Amniotic stem cell (primary cell): ENCODE measurements at regions not wholly inside any gene's neighbourhood (a gene's known extent, or its start where the extent isn't known, plus 50 kb on each side); places are given as distances from the start of the nearest gene placed in this dataset.

Source experiments
- DNase-seq: peaks from one replicate; lab custom pipeline; 2025; lab: John Stamatoyannopoulos, UW

DNA sequence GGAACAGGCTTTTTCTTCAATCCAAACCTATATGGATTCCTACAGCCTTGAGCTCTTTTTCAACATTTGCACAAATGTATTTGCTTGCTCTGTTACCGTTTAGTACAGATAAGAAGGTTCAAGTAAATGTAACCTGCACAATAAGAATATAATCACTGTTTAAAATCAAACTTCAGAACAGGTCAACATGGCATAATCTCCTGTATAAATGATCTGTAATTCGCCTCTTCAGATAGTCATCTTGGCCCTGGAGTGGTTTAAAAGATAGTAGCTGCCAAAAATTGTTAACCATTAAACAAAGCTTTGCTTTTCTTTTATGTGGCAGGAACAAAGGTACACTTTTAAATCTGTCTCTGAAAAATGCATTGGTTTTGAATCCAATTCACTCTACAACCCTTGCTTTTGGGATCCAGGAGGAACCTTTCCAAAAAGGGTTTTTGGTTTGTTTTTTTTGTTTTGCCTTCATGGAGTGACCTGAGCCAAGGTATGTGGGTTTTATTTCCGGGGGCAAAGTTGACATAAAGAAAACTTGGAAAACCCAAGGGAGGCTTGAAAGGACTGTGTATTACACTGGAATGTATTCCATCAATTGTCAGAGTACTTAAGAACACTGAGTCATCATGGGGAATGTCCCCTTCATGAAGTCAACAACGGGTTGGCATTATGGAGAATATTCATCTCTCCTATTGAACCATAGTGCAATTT lies 210.4 kb upstream of the HCCS start:
- DNase-seq, result no peak

DNA sequence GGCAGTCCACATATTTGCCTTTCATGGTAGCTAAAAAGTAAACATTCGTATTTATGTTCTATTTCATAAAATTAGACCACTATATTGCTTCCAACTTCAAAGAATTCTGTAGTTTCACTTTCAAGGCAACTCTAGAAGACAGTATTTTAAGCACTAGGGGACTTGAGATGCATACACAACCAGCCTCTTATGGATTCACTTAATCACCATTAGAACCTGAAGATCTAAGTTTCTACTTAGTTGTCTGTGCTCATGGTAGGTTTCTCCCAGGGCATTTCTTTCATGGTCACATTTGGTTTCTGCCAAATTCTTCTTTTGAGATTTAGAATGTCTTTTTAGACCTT lies 209.9 kb upstream of the HCCS start:
- no peak for DNase-seq

DNA sequence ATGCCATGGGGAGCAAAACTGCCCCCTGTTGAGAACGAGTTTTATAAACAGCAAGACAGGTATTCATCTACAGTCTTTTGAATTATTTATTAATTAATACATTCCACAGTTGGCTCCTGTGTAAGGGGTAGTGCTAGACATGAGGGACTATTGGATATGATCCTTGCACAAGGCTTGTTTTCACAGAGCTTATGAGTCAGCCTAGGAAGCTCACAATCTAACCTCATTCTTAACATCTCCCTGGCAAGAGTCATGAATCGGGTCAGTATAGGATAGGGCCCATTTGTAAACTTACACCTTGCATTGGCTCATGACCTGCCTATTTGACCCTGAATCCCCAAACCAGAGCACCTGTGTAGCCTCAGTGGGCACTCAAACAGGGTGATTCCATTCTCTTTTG lies 209.1 kb upstream of the HCCS start:
- DNase-seq, result no peak

DNA sequence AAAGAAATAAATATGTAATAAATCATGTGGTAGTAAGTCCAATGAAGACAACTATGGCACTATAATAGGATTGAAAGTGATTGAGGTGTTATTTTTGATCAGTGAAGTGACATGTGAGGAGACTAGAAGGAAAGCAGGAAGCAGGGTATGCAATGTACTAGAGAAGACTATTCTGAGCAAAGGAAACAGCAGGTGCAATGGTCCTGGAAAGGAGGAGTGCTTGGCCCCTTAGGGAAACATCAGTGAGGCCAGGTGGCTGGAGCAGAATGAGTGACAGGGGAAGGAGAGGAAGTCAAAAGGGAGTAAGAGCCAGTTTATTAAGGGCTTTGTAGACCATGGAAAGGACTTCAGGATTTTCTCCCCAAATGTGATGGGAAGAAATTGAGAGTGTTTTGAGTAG lies 207.6 kb upstream of the HCCS start:
- no peak for DNase-seq

DNA sequence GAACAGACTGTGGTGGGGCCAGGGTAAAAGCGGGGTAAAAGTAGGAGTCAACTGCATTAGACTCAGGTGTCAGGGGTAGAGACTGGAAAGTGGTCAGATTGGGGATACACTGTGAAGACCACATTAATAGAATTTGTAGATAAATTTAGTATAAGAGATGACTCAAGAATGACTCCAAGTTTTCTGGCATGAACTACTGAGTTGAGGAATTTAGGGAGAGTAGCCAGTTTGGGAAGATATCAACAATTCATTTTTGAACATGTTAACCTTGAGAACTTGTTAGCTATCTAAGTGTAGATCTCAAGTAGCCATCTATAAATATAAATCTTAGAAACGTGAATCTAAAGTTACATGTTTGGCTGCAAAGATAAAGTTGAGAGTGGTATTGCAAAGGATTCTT lies 206.9 kb upstream of the HCCS start:
- DNase-seq, result no peak

DNA sequence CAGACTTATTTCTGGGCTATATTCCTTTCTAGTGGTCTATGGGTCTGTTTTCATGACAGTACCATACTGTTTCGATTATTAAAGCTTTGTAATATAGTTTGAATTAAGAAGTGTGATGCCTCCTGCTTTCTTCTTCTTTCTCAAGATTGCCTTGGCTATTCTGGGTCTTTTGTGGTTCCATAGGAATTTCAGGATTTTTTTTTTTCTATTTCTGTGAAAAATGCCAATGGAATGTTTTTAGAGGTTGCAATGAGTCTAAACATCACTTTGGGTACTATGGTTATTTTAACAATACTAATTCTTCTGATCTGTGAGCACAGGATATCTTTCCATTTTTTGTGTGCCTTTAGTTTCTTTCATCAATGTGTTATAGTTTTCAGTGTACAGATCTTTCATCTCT lies 204.3 kb upstream of the HCCS start:
- DNase-seq, result no peak

DNA sequence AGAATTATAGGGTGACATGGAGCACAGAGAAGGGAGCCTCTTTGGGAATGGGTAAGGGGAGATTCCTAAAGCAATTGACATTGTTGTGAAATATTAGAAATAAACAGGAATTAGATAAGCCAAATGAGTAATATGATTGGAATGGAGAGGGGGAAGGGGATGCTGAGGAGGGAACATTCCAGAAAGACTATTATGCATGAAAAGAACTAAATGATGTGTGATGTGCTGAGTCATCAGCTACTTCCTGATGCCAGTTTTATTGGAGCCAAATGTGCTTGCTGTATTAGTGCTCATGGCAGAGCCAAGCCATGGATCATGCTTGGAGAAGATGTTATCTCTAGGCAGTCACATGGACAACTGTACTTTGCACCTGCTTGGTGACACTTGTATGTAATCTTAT lies 189.0 kb upstream of the HCCS start:
- DNase-seq, result peak; percentile 10

DNA sequence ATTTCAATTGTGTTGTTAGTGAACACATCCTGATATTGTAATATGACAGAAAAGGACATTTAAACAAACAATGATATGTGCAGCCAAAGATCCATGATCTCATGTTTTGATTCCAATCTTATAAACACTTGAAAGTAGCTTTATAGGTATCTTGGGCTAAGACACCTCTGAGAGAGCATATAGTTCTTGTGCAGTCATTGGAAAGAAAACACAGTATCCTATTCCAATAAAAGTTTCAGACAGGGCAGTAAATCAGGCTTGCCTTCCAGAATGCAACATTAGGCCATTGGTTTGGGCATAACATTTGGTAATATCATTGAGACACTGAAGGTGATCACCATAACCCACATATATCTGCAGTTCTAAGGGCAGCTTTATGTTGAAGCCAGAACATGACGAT lies 188.3 kb upstream of the HCCS start:
- no peak for DNase-seq

DNA sequence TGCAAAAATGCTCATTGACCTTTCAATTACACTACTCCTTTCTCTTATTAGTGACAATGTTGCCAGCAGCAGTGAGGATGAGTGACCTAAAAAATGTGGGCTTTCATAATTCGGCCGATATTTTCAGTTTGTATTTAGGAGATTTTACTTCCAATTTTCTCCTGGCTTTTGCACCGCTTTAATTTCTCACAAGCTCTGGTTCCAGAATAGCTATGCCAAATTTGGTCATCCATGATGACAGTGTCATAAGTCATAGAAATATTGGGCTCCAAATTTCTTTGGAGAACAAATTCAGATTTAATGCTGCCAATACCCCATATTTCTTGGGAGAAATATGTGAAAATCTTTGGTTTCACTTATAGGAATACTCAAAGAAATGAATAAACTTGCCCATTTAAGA lies 187.7 kb upstream of the HCCS start:
- DNase-seq, result no peak

DNA sequence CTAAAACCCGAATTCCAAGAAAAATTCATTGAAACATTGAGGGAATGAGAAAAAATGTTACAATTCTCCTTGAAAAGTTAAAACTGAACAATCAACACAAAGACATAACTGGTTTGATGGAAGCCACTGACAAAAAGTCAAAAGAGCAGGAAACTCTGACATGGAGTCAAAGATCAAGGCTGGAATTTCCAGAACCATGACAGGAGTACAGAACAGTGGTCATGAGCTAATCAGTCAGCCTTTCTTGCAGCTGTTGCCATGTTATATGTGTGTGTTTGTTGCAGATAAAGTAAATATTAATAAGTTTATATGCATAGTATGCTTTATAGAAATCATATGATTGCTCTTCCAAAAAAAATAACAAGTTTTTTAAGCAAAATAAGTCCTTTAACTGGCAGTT lies 184.7 kb upstream of the HCCS start:
- no peak for DNase-seq

DNA sequence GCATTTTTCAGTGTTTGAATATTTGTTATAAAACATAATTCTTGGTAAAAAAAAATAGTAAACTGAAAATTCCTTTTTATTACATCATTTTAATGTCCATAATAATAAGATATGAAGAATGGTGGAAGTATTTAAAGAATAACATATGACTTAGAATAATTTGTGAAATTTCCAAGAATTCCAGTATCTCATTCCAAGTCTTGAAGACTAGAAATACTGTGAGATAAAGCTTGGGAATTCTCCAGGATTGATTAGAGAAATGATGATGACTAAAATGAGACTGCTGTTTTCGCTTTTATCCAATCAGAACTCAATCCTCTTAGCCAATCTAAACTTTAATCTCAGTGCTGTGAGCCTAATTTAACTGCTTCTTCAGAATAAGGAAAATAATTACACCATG lies 184.2 kb upstream of the HCCS start:
- no peak for DNase-seq

DNA sequence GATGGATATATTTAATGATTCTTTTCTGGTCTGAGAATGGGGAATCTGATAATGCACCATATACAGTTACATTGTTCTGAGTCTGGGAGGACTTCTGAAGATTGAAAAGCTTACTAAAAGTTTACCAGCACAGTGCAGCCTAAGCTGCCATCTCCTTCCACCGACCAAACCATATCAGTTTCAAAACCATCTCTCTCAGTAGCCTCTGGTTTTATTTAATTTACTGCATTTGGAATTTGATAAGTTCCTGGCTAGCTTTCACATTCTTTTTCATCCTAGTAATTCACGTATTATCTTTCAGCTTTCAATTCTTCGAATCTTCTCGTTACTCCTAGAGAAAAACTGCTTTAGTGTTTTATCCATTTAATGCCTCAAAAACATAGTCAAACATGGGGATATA lies 181.4 kb upstream of the HCCS start:
- no peak for DNase-seq

DNA sequence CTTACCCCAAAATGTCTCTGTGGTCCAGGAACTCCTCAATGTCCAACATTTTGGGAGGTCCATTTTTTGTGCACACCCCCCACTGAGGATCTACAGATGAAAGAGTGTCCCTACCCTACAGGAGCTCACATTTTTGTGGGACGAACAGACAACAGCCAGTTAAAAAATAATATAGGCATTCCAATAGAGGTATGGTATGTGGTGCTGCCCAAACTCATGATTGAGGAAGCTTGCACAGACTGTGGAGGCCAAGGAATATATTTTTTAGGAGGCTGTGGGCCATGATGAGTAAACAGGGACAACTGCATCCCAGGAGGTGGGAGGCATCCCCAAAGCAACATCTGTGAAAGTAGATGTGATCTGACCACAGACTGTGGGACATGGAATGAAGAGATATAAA lies 181.0 kb upstream of the HCCS start:
- no peak for DNase-seq

DNA sequence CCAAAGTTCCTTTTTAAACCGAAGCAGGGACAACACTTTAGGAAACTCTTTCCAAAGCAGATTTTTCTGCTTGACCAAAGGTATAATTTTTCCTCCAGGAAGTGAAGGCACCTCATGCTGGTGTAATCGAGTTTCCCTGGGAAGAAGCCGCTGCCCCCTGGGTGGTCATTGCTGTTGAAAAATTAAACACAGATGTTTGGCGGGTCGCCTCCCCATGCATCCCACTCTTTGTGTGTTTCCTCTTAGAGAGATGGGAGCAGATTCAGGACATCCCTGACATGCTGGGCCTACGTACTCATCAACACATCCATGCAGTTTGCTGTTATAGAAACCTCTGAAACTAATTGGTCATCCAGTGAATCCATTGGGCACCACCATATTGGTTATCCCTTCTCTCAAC lies 179.2 kb upstream of the HCCS start:
- no peak for DNase-seq

DNA sequence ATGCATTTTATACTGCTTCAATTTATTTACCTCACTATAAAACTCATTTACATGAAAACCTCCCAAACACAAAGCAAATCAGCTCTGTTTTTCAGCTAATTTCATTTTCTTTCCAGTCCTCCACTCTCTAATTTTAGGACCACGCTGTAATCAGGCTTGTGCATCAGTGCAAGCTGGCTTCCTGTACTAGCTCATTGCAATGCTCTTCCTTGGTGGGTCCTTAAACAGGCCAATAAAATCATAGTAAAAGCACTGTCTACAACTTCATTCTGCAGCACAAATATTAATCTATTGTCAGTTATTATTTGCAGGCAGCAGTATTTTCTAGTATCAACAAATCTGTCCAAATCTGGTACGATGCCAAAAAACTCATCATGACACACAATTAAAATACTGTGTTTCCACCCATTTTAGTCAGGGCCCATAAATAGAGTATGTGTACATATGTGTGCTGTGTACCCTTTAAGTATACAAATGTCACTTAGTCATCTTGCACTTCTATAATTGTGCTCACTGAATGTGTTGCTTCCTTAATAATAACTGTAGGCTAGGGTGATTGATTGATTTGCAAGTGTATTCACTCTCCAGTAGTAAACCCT lies 178.2 kb upstream of the HCCS start:
- DNase-seq, result no peak

DNA sequence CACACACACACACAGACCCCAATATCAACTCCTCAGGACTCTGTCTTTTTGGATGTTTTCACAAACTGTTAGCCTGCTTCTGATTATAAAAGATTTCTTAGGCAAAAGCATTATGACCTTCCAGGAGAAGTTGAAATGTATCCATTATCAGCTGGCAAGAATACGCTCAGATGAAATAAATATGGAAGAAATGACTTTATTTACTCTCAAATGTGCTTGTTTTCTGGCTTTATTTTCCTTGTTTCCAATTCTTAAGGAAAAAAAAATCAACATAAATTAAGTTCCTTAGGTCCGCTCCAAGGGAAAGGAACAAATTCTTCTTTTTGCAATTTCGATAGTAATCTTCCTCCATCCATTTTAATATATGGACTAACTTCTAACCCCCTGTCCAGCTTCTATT lies 175.6 kb upstream of the HCCS start:
- DNase-seq, result no peak

DNA sequence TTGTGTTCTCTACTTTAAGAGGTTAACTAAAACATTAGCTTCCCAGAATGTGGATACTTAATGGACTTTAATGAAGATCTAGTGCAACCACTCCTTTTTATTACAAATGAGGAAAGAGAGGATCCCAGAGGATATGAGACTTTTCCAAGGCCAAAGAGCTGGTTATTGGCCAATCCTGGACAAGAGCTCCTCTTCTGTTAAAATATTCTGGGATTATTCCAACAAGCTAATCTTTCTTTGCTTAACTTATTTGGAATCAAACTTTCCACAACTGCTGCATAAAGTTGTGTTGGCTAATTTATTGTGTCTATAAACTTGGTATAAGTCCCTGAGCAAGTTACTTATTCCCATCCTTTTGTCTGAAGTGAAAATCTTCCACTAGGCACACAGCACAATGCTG lies 174.2 kb upstream of the HCCS start:
- DNase-seq, result no peak

DNA sequence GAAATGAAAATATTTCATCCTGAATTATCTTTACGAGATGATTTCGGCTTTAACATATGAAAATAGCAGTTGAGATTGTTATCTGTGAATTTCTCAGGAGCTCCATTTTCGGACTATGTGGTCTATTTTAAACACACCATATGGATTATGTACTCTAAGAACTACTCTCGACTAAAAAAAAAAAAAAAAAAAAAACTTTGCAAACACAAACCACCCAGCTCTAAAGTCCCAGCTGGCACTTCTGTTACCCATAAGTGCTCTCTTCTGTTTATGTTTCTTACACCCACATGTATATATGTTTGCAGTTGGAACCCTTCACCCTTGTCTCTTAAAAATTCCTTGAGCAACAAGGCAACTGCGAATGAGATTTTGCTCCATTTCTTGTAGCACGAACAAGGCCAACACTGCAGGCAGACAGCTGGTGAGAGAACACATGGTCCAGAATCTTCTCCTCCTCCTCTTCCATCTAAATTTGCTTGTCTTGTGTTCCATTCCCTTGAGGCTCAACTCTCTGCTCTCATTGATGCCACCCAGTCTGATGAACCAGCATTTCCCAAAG lies 172.7 kb upstream of the HCCS start:
- no peak for DNase-seq

DNA sequence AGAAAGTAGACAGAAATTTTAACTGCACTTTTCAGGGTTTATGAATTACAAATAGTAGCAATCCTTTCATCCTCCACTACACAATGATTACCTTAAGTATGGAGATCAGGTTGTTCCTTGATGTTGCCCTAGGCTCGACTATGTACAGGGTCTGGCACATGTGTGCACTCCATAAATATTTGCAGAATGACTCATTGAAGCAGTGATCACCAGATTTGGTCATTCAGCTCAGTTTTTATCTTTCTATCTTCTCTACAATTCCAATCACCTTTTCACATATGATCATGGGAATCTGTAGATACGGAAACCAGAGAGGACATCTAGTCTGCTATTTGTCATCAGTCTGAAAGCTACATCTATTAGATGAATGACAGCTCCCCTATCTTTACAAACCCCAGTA lies 171.7 kb upstream of the HCCS start:
- no peak for DNase-seq

DNA sequence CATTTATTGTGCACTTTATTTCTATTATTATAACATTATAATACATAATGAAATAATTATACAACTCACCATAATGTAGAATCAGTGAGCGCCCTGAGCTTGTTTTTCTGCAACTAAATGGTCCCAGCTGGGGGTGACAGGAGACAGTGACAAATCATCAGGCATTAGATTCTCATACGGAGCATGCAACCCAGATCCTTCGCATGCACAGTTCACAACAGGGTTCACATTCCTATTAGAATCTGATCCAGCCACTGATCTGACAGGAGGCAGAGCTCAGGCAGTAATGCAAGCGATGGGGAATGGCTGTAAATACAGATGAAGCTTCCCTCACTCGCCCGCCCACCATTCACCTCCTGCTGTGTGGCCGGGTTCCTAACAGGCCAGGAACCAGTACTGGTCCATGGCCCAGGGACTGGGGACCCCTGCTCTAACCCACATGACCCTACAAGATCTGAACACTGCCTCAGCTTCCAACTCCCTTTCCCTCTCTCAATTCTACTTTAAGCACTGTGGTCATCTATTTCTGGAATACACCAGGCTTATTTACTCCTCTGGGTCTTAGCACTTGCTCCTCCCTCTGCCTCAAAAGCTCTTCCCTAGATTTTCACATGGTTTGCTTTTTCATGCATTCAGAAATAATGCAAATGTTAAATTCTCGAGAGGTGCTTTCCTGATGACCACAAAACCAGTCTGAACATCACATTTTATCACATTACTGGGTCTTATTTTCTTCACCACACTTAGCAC lies 166.8 kb upstream of the HCCS start:
- DNase-seq, result no peak

DNA sequence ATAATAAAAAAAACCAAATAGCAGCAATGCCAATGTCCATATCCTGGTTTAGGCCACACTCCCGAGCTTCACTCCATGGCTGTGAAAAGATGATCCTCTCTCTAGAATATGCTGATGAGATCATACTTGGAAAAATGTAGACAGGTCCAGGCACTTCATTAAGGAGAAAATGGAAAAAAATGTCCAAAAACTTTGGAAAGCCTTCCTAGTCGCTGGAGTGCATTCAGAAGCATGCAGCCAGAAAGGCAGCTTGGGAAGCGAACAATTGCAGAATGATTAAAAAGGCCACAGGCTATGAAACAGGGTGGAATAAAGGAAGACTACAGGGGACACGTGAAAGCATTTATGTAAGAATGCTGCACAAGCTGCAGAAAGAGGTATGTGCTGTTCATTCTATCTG lies 165.6 kb upstream of the HCCS start:
- no peak for DNase-seq

DNA sequence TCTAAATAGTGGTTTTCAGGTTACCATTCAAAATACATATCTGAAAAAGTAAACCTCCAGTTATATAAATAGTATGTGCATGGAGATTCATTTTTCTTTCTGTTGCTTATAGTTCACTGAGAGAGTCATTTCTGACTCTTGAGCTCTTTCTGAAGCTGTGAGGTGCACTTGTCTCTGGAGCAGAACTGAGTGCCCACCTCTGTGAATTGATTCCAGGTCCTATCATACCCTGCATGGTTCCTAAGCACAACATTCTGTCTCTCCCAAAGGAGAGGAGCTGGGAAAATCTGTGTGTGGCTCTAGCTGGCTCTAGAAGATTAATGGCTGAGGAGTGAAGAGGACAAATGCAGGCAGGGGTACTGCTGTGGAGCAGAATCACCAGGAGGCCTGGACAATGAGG lies 161.6 kb upstream of the HCCS start:
- no peak for DNase-seq

DNA sequence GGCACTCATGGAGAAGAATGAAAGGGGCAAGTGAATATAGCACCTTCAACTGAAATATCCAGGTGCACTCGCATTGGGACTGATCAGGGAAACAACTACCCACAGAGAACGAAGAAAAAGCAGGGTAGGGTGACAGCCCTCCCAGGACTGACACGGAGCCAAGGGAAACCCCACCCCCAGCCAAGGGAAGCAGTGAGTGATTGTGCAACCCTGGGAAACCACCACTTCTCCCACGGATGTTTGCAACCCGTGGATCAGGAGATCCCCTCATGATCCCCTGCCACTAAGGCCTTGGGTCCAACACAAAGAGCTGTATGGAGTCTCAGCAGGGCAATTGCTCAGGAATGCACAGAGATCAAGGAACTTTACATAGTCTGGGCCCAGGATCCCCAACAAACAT lies 158.5 kb upstream of the HCCS start:
- DNase-seq, result no peak
